Stimulated activated CD8-positive, alpha-beta memory T cell treated with anti-CD3 and anti-CD28 coated beads, Interleukin-12 subunit alpha, Interleukin-12 subunit beta, amount 100 ng/mL, for 24 hours (primary cell): ENCODE measurements at regions not wholly inside any gene's neighbourhood (a gene's known extent, or its start where the extent isn't known, plus 50 kb on each side); places are given as distances from the start of the nearest gene placed in this dataset.

ENCODE experiments used
- DNase-seq: peaks from one replicate; pipeline ENCODE4 v3.0.0-alpha.2; 2020; ENCODE audit errors: extremely low read depth

- no peak for DNase-seq
Measured at GRCh38 chr7:67553378-67553777, 556.7 kb downstream of the TYW1 start.

GRCh38 chr7:67554986-67555385, 558.4 kb downstream of the TYW1 start:
- DNase-seq = no peak

GRCh38 chr7:67564959-67565358, 568.3 kb downstream of the TYW1 start:
- DNase-seq = no peak

GRCh38 chr7:67566101-67566500, 569.5 kb downstream of the TYW1 start:
- DNase-seq = no peak

- DNase-seq = no peak
Measured at GRCh38 chr7:67571026-67571545, 574.5 kb downstream of the TYW1 start.

- no peak for DNase-seq
Measured at GRCh38 chr7:67573639-67574038, 577.0 kb downstream of the TYW1 start.

GRCh38 chr7:67588631-67589030, 592.0 kb downstream of the TYW1 start:
- DNase-seq = no peak

- no peak for DNase-seq
Measured at GRCh38 chr7:67589183-67589582, 592.5 kb downstream of the TYW1 start.

- no peak for DNase-seq
Measured at GRCh38 chr7:67590649-67591048, 594.0 kb downstream of the TYW1 start.

- DNase-seq = no peak
Measured at GRCh38 chr7:67593794-67594193, 597.2 kb downstream of the TYW1 start.

GRCh38 chr7:67595431-67596180, 599.0 kb downstream of the TYW1 start:
- no peak for DNase-seq

GRCh38 chr7:67597161-67597560, 600.5 kb downstream of the TYW1 start:
- DNase-seq = no peak

GRCh38 chr7:67598469-67598868, 601.8 kb downstream of the TYW1 start:
- DNase-seq = no peak

- DNase-seq = no peak
Measured at GRCh38 chr7:67599331-67600062, 602.9 kb downstream of the TYW1 start.

- DNase-seq = no peak
Measured at GRCh38 chr7:67602246-67602887, 605.7 kb downstream of the TYW1 start.

- DNase-seq = no peak
Measured at GRCh38 chr7:67604461-67605386, 608.1 kb downstream of the TYW1 start.

GRCh38 chr7:67608806-67609205, 612.2 kb downstream of the TYW1 start:
- DNase-seq = no peak

GRCh38 chr7:67610897-67611296, 614.3 kb downstream of the TYW1 start:
- no peak for DNase-seq

- no peak for DNase-seq
Measured at GRCh38 chr7:67614843-67615242, 618.2 kb downstream of the TYW1 start.

- no peak for DNase-seq
Measured at GRCh38 chr7:67616517-67616916, 619.9 kb downstream of the TYW1 start.

- DNase-seq = no peak
Measured at GRCh38 chr7:67618556-67619162, 622.0 kb downstream of the TYW1 start.
